Natural killer cell (primary cell): ENCODE measurements at regions not wholly inside any gene's neighbourhood (a gene's known extent, or its start where the extent isn't known, plus 50 kb on each side); places are given as distances from the start of the nearest gene placed in this dataset.
A peak's percentile ranks its signal among the peaks of the same experiment; 100 is the strongest.

ENCODE experiments used
- ATAC-seq, 3 donors: fragments of 150-1000 bp in 2 of 3; fragments of 200-7000 bp in 1 of 3; cut with Tn5 transposase; 1 replicate in 1 of 3; 2 replicates in 2 of 3; pipeline ENCODE4 v1.10.0; 2021; ENCODE audit warnings: mild to moderate bottlenecking in 2 of 3, moderate library complexity in 2 of 3
- DNase-seq, 2 donors: peaks; one replicate each; pipeline versions ENCODE4 v3.0.0 to v3.0.0-alpha.2; 2013 to 2021; ENCODE audit warnings: mixed read lengths in 1 of 2
- H3K27ac ChIP-seq: one replicate; pipeline ENCODE4 v1.5.1; 2013; ENCODE audit warnings: mild to moderate bottlenecking, low read length
- H3K27me3 ChIP-seq: one replicate; pipeline ENCODE4 v1.6.1; 2013; ENCODE audit warnings: low read length; ENCODE audit not compliant: control insufficient read depth, insufficient read depth
- H3K36me3 ChIP-seq: one replicate; pipeline ENCODE4 v1.6.1; 2013; ENCODE audit warnings: low read length; ENCODE audit not compliant: control insufficient read depth, insufficient read depth
- H3K4me1 ChIP-seq: one replicate; pipeline ENCODE4 v1.6.1; 2013; ENCODE audit warnings: low read length; ENCODE audit not compliant: control insufficient read depth, insufficient read depth
- H3K4me3 ChIP-seq: one replicate; pipeline ENCODE4 v1.5.1; 2013; ENCODE audit warnings: low read length
- H3K9me3 ChIP-seq: one replicate; pipeline ENCODE4 v1.6.1; 2013; ENCODE audit warnings: low read length; ENCODE audit not compliant: control insufficient read depth, insufficient read depth
- H3K27ac Mint-ChIP-seq, 2 donors: one replicate each; pipeline ENCODE4 v1.8.0; 2022; ENCODE audit warnings: mild to moderate bottlenecking in 2 of 2, mixed read lengths in 2 of 2, moderate library complexity in 1 of 2
- H3K27me3 Mint-ChIP-seq, 2 donors: one replicate each; pipeline ENCODE4 v1.8.0; 2022; ENCODE audit warnings: low read depth in 2 of 2, mixed read lengths in 2 of 2
- H3K36me3 Mint-ChIP-seq: one replicate; pipeline ENCODE4 v1.8.0; 2022; ENCODE audit warnings: mixed read lengths
- H3K4me1 Mint-ChIP-seq, 2 donors: one replicate each; pipeline ENCODE4 v1.8.0; 2022; ENCODE audit warnings: mixed read lengths in 2 of 2
- H3K4me3 Mint-ChIP-seq: one replicate; pipeline ENCODE4 v1.8.0; 2022; ENCODE audit warnings: mild to moderate bottlenecking, moderate library complexity, mixed read lengths
- H3K9me3 Mint-ChIP-seq, 2 donors: one replicate each; pipeline ENCODE4 v1.8.0; 2022; ENCODE audit warnings: mixed read lengths in 2 of 2
- WGBS: methylation state at CpG from one replicate; pipeline ENCODE4 v1.1.7; 2013; ENCODE audit warnings: missing lambda C conversion rate; ENCODE audit not compliant: insufficient coverage; 5-methylcytosine and 5-hydroxymethylcytosine counted together
- intact Hi-C: fragments of 100-400 bp; cut with micrococcal nuclease; formaldehyde crosslinking; loops from one replicate; pipeline ENCODE4 v1.14.2; 2022
- TF ChIP-seq, protein P1 (sequence below): fragments of 200-600 bp; IDR thresholded peaks from one replicate; pipeline ENCODE4 v1.8.0; 2022; ENCODE audit warnings: antibody characterized with exemption

DNA sequence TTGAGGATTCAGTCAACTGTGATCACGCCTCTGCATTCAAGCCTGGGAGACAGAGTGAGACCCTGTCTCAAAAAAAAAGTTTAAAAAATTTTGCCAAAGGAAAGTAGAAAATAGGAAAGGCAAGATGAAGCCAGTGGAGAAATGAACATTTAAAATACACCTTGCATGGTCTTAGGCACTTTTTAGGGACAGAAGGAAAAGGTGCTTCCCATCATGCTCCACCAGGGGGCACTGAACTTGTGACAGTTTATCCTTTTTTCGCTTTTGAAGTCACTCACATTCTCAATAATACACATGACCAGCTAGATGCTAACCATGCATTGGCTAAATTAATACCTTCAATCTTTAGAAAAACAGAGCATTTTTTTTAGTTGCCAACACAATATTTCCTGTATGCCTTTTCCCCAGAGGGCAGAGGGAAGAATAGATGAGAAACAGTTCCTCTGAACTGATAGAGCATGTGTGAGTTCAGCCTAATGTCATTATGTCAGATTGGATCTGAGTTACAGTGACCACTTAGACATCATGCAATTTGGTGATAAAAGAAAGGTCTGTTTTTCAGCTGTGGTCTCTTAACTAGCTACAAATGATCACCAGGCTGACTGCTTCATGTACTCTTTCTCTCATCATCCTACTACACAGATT is 221.8 kb upstream of the SSTR1 start:
- DNase-seq: peak; percentile 30 to 80
- no peaks in the 10 kb centered on the region for H3K27me3 ChIP-seq
- peak in 2 of 3 donors; percentile 68 to 77 for ATAC-seq

DNA sequence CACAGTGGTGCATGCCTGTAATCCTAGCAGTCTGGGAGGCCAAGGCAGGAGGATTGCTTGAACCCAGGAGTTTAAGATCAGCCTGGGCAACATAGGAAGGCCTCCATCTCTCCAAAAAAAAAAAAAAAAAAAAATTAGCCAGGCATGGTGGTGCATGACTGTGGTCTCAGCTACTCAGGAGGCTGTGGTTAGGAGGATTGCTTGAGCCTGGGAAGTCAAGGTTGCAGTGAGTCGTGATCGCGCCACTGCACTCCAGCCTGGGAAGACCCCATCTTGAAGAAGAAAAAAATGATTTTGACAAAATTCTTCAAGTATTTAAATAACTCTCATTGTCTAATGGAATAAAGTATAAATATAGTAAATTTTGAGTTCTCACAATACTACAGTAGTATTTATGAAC is 219.2 kb upstream of the SSTR1 start:
- Histone ChIP-seq H3K9me3 (no peaks in the 10 kb centered on the region), H3K4me3 (no peak overlapping the region), H3K36me3 (no peaks in the 10 kb centered on the region), H3K27me3 (no peaks in the 10 kb centered on the region), H3K27ac (no peak overlapping the region), H3K4me1 (no peaks in the 10 kb centered on the region)
- no peaks in the 10 kb centered on the region for H3K27me3 Mint-ChIP-seq
- peaks cover 4 to 5% of the 10 kb centered on the region in 2 donors for H3K4me1 Mint-ChIP-seq
- no peak overlapping the region for H3K4me3 Mint-ChIP-seq
- intact Hi-C loops: loop anchor here (5.0 kb wide), 3 partner anchors 84 to 1029 kb away; no protein-coding TSS in a partner anchor
- H3K27ac Mint-ChIP-seq: no peak overlapping the region
- H3K9me3 Mint-ChIP-seq: no peaks in the 10 kb centered on the region
- TF ChIP-seq, protein P1, sequence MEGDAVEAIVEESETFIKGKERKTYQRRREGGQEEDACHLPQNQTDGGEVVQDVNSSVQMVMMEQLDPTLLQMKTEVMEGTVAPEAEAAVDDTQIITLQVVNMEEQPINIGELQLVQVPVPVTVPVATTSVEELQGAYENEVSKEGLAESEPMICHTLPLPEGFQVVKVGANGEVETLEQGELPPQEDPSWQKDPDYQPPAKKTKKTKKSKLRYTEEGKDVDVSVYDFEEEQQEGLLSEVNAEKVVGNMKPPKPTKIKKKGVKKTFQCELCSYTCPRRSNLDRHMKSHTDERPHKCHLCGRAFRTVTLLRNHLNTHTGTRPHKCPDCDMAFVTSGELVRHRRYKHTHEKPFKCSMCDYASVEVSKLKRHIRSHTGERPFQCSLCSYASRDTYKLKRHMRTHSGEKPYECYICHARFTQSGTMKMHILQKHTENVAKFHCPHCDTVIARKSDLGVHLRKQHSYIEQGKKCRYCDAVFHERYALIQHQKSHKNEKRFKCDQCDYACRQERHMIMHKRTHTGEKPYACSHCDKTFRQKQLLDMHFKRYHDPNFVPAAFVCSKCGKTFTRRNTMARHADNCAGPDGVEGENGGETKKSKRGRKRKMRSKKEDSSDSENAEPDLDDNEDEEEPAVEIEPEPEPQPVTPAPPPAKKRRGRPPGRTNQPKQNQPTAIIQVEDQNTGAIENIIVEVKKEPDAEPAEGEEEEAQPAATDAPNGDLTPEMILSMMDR: no peak
- ATAC-seq (no peak), DNase-seq (no peak)
- H3K36me3 Mint-ChIP-seq: no peaks in the 10 kb centered on the region
- WGBS: no CpG with 5 or more reads among the region's 3 CpGs

More for the DNA sequence above, 221.8 kb upstream of the SSTR1 start:
- Histone ChIP-seq H3K9me3 (peaks cover 7% of the 10 kb centered on the region), H3K4me3 (no peak overlapping the region), H3K27ac (no peak overlapping the region), H3K4me1 (no peaks in the 10 kb centered on the region), H3K36me3 (no peaks in the 10 kb centered on the region)
- Mint-ChIP-seq H3K9me3 (peaks cover 2 to 3% of the 10 kb centered on the region in 2 donors), H3K4me3 (no peak overlapping the region), H3K4me1 (peaks cover 4 to 5% of the 10 kb centered on the region in 2 donors), H3K27ac (no peak overlapping the region), H3K36me3 (peaks cover 10% of the 10 kb centered on the region), H3K27me3 (peaks cover 3 to 7% of the 10 kb centered on the region in 2 donors)
- intact Hi-C loops: loop anchor here (1.0 to 5.0 kb wide), 5 partner anchors 86 to 1031 kb away; no protein-coding TSS in a partner anchor
- 67% methylated on average over 2 of the region's 2 CpGs for whole genome bisulfite sequencing
- TF ChIP-seq, protein P1: peak; percentile 97

DNA sequence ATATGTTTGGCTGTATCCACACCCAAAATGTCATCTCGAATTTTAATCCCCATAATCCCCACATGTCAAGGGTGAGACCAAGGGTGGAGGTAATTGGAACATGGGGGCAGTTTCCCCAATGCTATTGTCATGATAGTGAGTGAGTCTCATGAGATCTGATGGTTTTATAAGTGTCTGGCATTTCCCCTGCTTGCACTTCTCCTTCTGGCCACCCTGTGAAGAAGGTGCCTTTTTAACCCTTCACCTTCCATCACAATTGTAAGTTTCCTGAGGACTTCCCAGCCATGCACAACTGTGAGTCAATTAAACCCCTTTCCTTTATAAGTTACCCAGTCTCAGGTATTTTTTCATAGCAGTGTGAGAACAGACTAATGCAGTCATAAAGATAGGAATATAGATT is 216.7 kb upstream of the SSTR1 start:
- Histone ChIP-seq H3K36me3 (no peaks in the 10 kb centered on the region), H3K4me3 (no peak overlapping the region), H3K27me3 (no peaks in the 10 kb centered on the region), H3K9me3 (no peaks in the 10 kb centered on the region), H3K27ac (no peak overlapping the region), H3K4me1 (no peaks in the 10 kb centered on the region)
- Mint-ChIP-seq H3K36me3 (no peaks in the 10 kb centered on the region), H3K9me3 (no peaks in the 10 kb centered on the region), H3K27ac (no peak overlapping the region), H3K27me3 (no peaks in the 10 kb centered on the region), H3K4me3 (no peak overlapping the region), H3K4me1 (peaks cover 2% of the 10 kb centered on the region in 2 donors)
- intact Hi-C loops: no loop called here
- DNase-seq (no peak), ATAC-seq (no peak)
- no CpG with 5 or more reads among the region's 1 CpG for whole genome bisulfite sequencing
- TF ChIP-seq, protein P1: no peak

DNA sequence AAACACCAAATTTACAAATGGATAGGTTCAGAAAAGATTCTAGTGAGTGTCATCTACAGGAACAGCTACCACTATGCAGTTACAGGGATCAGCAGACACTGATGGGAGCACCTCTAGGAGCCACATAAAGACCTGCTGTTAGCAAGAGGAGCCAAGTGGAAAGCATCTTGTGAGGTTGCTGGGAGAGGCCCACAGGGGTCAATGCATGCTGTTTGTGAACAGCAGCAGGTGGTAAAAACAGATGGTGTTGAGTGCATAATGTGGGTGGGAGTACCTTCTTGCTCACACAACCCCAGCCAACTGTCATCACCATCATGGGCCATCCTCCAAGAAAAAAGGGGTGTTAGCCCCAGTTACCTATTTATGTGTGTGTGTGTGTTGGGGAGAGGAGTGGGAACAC is 215.2 kb upstream of the SSTR1 start:
- TF ChIP-seq, protein P1: no peak
- H3K27ac Mint-ChIP-seq: no peak overlapping the region
- Histone ChIP-seq H3K9me3 (no peaks in the 10 kb centered on the region), H3K4me3 (no peak overlapping the region), H3K36me3 (no peaks in the 10 kb centered on the region), H3K4me1 (no peaks in the 10 kb centered on the region), H3K27me3 (no peaks in the 10 kb centered on the region), H3K27ac (no peak overlapping the region)
- H3K36me3 Mint-ChIP-seq: no peaks in the 10 kb centered on the region
- ATAC-seq (no peak), DNase-seq (no peak)
- no peak overlapping the region for H3K4me3 Mint-ChIP-seq
- H3K9me3 Mint-ChIP-seq: no peaks in the 10 kb centered on the region
- no peaks in the 10 kb centered on the region for H3K27me3 Mint-ChIP-seq
- H3K4me1 Mint-ChIP-seq: peaks cover 0 to 4% of the 10 kb centered on the region in 2 donors
- intact Hi-C loops: no loop called here
